IMR-90 (cell line): ENCODE measurements at regions not wholly inside any gene's neighbourhood (a gene's known extent, or its start where the extent isn't known, plus 50 kb on each side); places are given as distances from the start of the nearest gene placed in this dataset.

Experiments used
- ATAC-seq: fragments of 200-7000 bp; cut with Tn5 transposase; 2 replicates; pipeline ENCODE4 v1.9.1; 2020; ENCODE audit warnings: low read depth, mild to moderate bottlenecking, moderate library complexity
- BruUV-seq: library from RNA; stranded (reverse); fragments of 400-500 nt; replicated peaks from 2 replicates; lab custom pipeline; 2021; lab: Mats Ljungman, UMichigan
- CTCF ChIA-PET: fragments of 300-600 bp; formaldehyde crosslinking; extraction: SDS; loops from one replicate; lab custom pipeline; 2021; ENCODE audit warnings: antibody characterized with exemption; lab: Yijun Ruan, JAX
- POLR2A ChIA-PET: fragments of 300-600 bp; sonication (Branson Sonifier 250); formaldehyde crosslinking; loops from one replicate; lab custom pipeline; 2022; ENCODE audit warnings: antibody characterized with exemption; ENCODE audit not compliant: unreplicated experiment; lab: Charles Lee
- DNase-seq: peaks from one replicate; pipeline ENCODE4 v3.0.0; 2013
- H2AFZ ChIP-seq: replicated peaks from 2 replicates; pipeline ENCODE3; 2013; ENCODE audit warnings: low read length, mild to moderate bottlenecking; ENCODE audit not compliant: poor library complexity
- H2AK5ac ChIP-seq: 2 replicates; pipeline ENCODE4 v1.6.1; 2013; ENCODE audit warnings: low read depth, low read length, inconsistent platforms
- H2AK9ac ChIP-seq: replicated peaks from 2 replicates; pipeline ENCODE3; 2013; ENCODE audit warnings: mild to moderate bottlenecking, low read depth, low read length, moderate library complexity; ENCODE audit not compliant: poor library complexity
- H2BK120ac ChIP-seq: 2 replicates; pipeline ENCODE4 v1.6.1; 2013; ENCODE audit warnings: low read depth, low read length, inconsistent platforms
- H2BK15ac ChIP-seq: 3 replicates; pipeline ENCODE4 v1.6.1; 2013; ENCODE audit warnings: low read depth, low read length, inconsistent platforms
- H2BK20ac ChIP-seq: 2 replicates; pipeline ENCODE4 v1.6.1; 2013; ENCODE audit warnings: low read depth, mild to moderate bottlenecking, inconsistent platforms, low read length, moderate library complexity
- H2BK5ac ChIP-seq: 2 replicates; pipeline ENCODE4 v1.6.1; 2013; ENCODE audit warnings: mild to moderate bottlenecking, low read depth, low read length, inconsistent platforms; ENCODE audit not compliant: poor library complexity, severe bottlenecking
- H3K14ac ChIP-seq: replicated peaks from 2 replicates; pipeline ENCODE4 v1.6.1; 2013; ENCODE audit warnings: low read depth, low read length, inconsistent platforms
- H3K18ac ChIP-seq: 2 replicates; pipeline ENCODE4 v1.6.1; 2013; ENCODE audit warnings: low read depth, low read length, control low read depth
- H3K23ac ChIP-seq: 2 replicates; pipeline ENCODE4 v1.6.1; 2013; ENCODE audit warnings: low read depth, low read length, inconsistent platforms
- H3K27ac ChIP-seq: 2 replicates; pipeline ENCODE4 v1.5.1; 2013; ENCODE audit warnings: mild to moderate bottlenecking, control low read depth, low read length; ENCODE audit not compliant: insufficient read depth
- H3K27me3 ChIP-seq: 2 replicates; pipeline ENCODE4 v1.6.1; 2013; ENCODE audit warnings: low read length; ENCODE audit not compliant: control insufficient read depth, insufficient read depth
- H3K36me3 ChIP-seq: 2 replicates; pipeline ENCODE4 v1.6.1; 2013; ENCODE audit warnings: low read length, mixed read lengths; ENCODE audit not compliant: control insufficient read depth, insufficient read depth
- H3K4ac ChIP-seq: 2 replicates; pipeline ENCODE4 v1.6.1; 2013; ENCODE audit warnings: low read depth, low read length, inconsistent platforms
- H3K4me1 ChIP-seq: 2 replicates; pipeline ENCODE4 v1.6.1; 2013; ENCODE audit warnings: low read length, mixed read lengths; ENCODE audit not compliant: control insufficient read depth, insufficient read depth
- H3K4me2 ChIP-seq: 2 replicates; pipeline ENCODE4 v1.6.1; 2013; ENCODE audit warnings: low read depth, mild to moderate bottlenecking, control low read depth, low read length, moderate library complexity
- H3K4me3 ChIP-seq: 2 replicates; pipeline ENCODE4 v1.5.1; 2013; ENCODE audit warnings: low read depth, mild to moderate bottlenecking, control low read depth, low read length, moderate library complexity; ENCODE audit not compliant: insufficient read depth
- H3K56ac ChIP-seq: 2 replicates; pipeline ENCODE4 v1.6.1; 2013; ENCODE audit warnings: low read length, inconsistent platforms; ENCODE audit not compliant: insufficient read depth; ENCODE audit errors: extremely low read depth
- H3K79me1 ChIP-seq, 2 experiments: 2 replicates each; pipeline ENCODE4 v1.6.1; 2013; ENCODE audit warnings: low read length in 2 of 2, inconsistent platforms in 1 of 2, low read depth in 1 of 2
- H3K9ac ChIP-seq: 2 replicates; pipeline ENCODE4 v1.6.1; 2013; ENCODE audit warnings: low read depth, low read length, control low read depth
- H3K9me1 ChIP-seq: 2 replicates; pipeline ENCODE4 v1.6.1; 2013; ENCODE audit warnings: low read length, inconsistent platforms; ENCODE audit not compliant: insufficient read depth
- H3K9me3 ChIP-seq: 2 replicates; pipeline ENCODE4 v1.6.1; 2013; ENCODE audit warnings: low read length; ENCODE audit not compliant: control insufficient read depth, insufficient read depth
- H4K20me1 ChIP-seq: 2 replicates; pipeline ENCODE4 v1.6.1; 2013; ENCODE audit warnings: low read length, inconsistent platforms; ENCODE audit not compliant: insufficient read depth
- H4K5ac ChIP-seq: 2 replicates; pipeline ENCODE4 v1.6.1; 2013; ENCODE audit warnings: mild to moderate bottlenecking, low read depth, low read length, control low read depth
- H4K8ac ChIP-seq, 2 experiments: 2 replicates each; pipeline ENCODE4 v1.6.1; 2013; ENCODE audit warnings: low read depth in 2 of 2, low read length in 2 of 2, control low read depth in 1 of 2, inconsistent platforms in 1 of 2
- H4K91ac ChIP-seq: 2 replicates; pipeline ENCODE4 v1.6.1; 2013; ENCODE audit warnings: low read depth, low read length, inconsistent platforms; ENCODE audit not compliant: insufficient read depth
- BHLHE40 ChIP-seq: fragments of 150-350 bp; IDR thresholded peaks from 2 replicates; pipeline ENCODE4 v1.6.1; 2016; ENCODE audit warnings: mild to moderate bottlenecking, low read depth, low read length
- CEBPB ChIP-seq: IDR thresholded peaks from 2 replicates; pipeline ENCODE4 v1.6.1; 2012; ENCODE audit warnings: low read depth, low read length, improper control_type of control experiment
- CHD1 ChIP-seq: IDR thresholded peaks from 2 replicates; pipeline ENCODE4 v1.6.1; 2012; ENCODE audit warnings: low read depth, low read length, improper control_type of control experiment
- MAZ ChIP-seq: IDR thresholded peaks from 2 replicates; pipeline ENCODE4 v1.6.1; 2012; ENCODE audit warnings: low read depth, mild to moderate bottlenecking, low read length, improper control_type of control experiment, moderate library complexity, borderline replicate concordance
- POLR2A ChIP-seq: IDR thresholded peaks from 2 replicates; pipeline ENCODE4 v1.6.1; 2012; ENCODE audit warnings: mild to moderate bottlenecking, low read depth, low read length
- RCOR1 ChIP-seq: IDR thresholded peaks from 2 replicates; pipeline ENCODE4 v1.6.1; 2012; ENCODE audit warnings: mild to moderate bottlenecking, low read length, improper control_type of control experiment; ENCODE audit not compliant: insufficient replicate concordance
- WGBS, 2 experiments: methylation state at CpG; one replicate each; pipeline versions ENCODE4 v1.1.5 to v1.1.7; 2013; ENCODE audit warnings: missing lambda C conversion rate in 2 of 2; ENCODE audit not compliant: insufficient read length in 1 of 2; ENCODE audit errors: extremely low coverage in 2 of 2; 5-methylcytosine and 5-hydroxymethylcytosine counted together
- dilution Hi-C: fragments of 300-500 bp; cut with HindIII; formaldehyde crosslinking; loops from one replicate; pipeline ENCODE4 v1.14.3; 2018; ENCODE audit warnings: low sequenced_read_pairs; ENCODE audit not compliant: unreplicated experiment
- in situ Hi-C: fragments of 300-500 bp; cut with MboI; formaldehyde crosslinking; loops from 3 replicates; pipeline ENCODE4 v1.14.3; 2019; ENCODE audit warnings: low sequenced_read_pairs, inconsistent platforms, mixed read lengths
- intact Hi-C: fragments of 100-400 bp; cut with micrococcal nuclease; formaldehyde crosslinking; loops from 2 replicates; pipeline ENCODE4 v1.10.0; 2022
- TF ChIP-seq, protein P1 (sequence below): fragments of 150-350 bp; IDR thresholded peaks from 2 replicates; pipeline ENCODE4 v1.6.1; 2017; ENCODE audit warnings: mild to moderate bottlenecking, antibody characterized with exemption, low read length, low read depth
- TF ChIP-seq, protein P2 (sequence below): fragments of 150-350 bp; IDR thresholded peaks from 2 replicates; pipeline ENCODE4 v1.6.1; 2016; ENCODE audit warnings: low read depth, mild to moderate bottlenecking, low read length, moderate library complexity, borderline replicate concordance

DNA sequence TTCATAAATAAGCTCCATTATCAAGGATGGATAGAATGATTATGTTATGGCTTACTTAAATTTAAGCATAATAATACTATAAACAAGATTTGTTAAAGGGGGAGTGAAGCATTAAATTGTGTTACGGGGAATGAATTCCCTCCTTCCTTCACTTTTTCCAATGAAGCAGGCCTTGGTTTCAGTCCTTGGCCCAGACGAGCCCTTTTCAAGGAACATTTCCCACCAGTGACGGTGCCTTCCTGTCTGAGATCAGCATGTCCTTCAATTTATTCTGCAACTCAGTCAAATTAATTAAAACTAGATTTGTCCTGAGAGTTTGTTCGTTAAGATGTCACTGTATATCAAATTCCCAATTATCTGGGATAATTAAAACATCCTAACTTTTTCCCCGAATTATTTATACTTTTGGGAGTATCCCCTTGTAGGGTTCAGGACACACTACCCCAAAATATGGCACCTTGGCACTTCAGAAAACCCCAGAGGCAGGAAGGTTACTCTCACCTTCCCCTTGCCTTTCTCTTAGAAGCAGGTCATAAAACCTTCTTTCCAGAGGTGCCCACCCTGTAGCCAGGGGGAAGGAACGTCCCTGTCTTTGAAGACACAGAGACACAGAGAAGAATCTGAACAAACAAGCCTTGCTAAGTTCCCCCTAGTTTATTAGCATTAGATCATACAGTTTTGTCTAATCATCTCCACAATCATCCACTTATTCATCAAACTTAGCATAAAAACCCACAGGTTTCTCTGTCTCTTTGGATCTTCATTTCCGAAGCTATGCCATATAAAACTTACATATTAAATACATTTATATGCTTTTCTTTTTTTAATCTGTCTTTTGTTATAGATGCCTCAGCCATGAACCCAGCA, 86.2 kb upstream of the ARHGAP29 start (continued):
- TF ChIP-seq RCOR1 = no peak

DNA sequence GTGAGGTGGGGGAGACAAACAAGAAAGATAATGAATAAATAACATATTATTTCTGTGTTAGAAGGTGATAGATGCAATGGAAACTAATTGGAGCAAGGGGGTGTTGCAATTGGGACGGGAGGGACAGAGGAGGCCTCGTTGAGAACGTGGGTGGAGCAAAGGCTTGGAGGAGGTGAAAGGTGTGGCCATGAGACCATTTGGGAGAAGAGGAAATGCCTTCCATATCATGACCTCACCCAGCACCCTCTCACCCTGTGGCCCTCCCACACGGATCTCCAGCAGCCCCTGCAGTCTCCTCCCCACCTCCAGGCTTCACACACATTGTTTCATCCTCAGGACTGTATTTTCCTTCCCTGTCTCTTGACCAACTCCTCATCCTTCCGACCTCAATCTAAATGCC, 85.3 kb upstream of the ARHGAP29 start:
- Histone ChIP-seq H3K27ac (no peak overlapping the region), H4K8ac (peak overlapping the region; percentile 87 to 94; a peak in 3 of 4 replicates), H2AFZ (peak overlapping the region; percentile 64), H3K23ac (peak overlapping the region; percentile 64; the same call in 1 of the 2 replicates), H3K36me3 (no peaks in the 10 kb centered on the region), H3K9me1 (peaks cover 19% of the 10 kb centered on the region), H2BK5ac (peak overlapping the region; percentile 67), H3K27me3 (no peaks in the 10 kb centered on the region), H3K9ac (no peak overlapping the region), H3K4ac (peak overlapping the region; percentile 68), H4K91ac (peak overlapping the region; percentile 71), H4K20me1 (no peaks in the 10 kb centered on the region), H4K5ac (peak overlapping the region; percentile 38; the same call in 1 of the 2 replicates), H2BK20ac (peak overlapping the region; percentile 79), H2AK5ac (peak overlapping the region; percentile 88), H2BK15ac (peak overlapping the region; percentile 97; the same call in 2 of the 3 replicates), H2BK120ac (peak overlapping the region; percentile 97), H3K18ac (peak overlapping the region; percentile 24; the same call in 1 of the 2 replicates), H3K4me3 (no peak overlapping the region), H3K79me1 (peaks cover 0 to 7% of the 10 kb centered on the region in 2 experiments; a peak in 1 of 4 replicates), H2AK9ac (peak overlapping the region; percentile 47), H3K9me3 (no peaks in the 10 kb centered on the region), H3K4me2 (no peak overlapping the region), H3K56ac (no peak overlapping the region), H3K4me1 (peaks cover 30% of the 10 kb centered on the region), H3K14ac (peak overlapping the region; percentile 80)
- in situ Hi-C loops (no loop called here), intact Hi-C loops (no loop called here), dilution Hi-C loops (no loop called here)
- TF ChIP-seq CHD1 = no peak
- TF ChIP-seq, protein P1, sequence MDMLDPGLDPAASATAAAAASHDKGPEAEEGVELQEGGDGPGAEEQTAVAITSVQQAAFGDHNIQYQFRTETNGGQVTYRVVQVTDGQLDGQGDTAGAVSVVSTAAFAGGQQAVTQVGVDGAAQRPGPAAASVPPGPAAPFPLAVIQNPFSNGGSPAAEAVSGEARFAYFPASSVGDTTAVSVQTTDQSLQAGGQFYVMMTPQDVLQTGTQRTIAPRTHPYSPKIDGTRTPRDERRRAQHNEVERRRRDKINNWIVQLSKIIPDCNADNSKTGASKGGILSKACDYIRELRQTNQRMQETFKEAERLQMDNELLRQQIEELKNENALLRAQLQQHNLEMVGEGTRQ = no peak
- TF ChIP-seq CEBPB = no peak
- no peak for TF ChIP-seq RCOR1
- TF ChIP-seq, protein P2, sequence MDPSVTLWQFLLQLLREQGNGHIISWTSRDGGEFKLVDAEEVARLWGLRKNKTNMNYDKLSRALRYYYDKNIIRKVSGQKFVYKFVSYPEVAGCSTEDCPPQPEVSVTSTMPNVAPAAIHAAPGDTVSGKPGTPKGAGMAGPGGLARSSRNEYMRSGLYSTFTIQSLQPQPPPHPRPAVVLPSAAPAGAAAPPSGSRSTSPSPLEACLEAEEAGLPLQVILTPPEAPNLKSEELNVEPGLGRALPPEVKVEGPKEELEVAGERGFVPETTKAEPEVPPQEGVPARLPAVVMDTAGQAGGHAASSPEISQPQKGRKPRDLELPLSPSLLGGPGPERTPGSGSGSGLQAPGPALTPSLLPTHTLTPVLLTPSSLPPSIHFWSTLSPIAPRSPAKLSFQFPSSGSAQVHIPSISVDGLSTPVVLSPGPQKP = no peak
- TF ChIP-seq BHLHE40 = no peak
- no peak for TF ChIP-seq MAZ
- TF ChIP-seq POLR2A = no peak
- ChIA-PET CTCF (no interaction called here), POLR2A (no interaction called here)
- no TSS peak for BruUV-seq
- no CpG with 5 or more reads among the region's 5 CpGs for WGBS, 2 experiments
- DNase-seq (no peak), ATAC-seq (no peak)
